ENCODE measurements at regions not wholly inside any gene's neighbourhood (a gene's known extent, or its start where the extent isn't known, plus 50 kb on each side); places are given as distances from the start of the nearest gene placed in this dataset.
A peak's percentile ranks its signal among the peaks of the same experiment; 100 is the strongest.

- no peak for TF ChIP-seq CTCF (IDR thresholded peaks at IDR 0.05; ENCODE audit: poor library complexity)
- H3K9me3 ChIP-seq (ENCODE audit: low read depth) = no peaks in the 10 kb centered on the region
- WGBS (ENCODE audit: low lambda C conversion rate, missing lambda C conversion rate) = 72% methylated on average over 4 of the region's 4 CpGs
These were observed 247.7 kb downstream of the ICOS start for GRCh38 chr2:204184226-204184625.

GRCh38 chr2:204187229-204188083 is 250.9 kb downstream of the ICOS start:
- Histone ChIP-seq H3K36me3 (replicated peaks; ENCODE audit: insufficient read depth, low read depth) (no peaks in the 10 kb centered on the region), H3K9me2 (replicated peaks; ENCODE audit: insufficient read depth) (no peaks in the 10 kb centered on the region), H3K79me2 (no peaks in the 10 kb centered on the region), H3K9me3 (ENCODE audit: low read depth) (no peaks in the 10 kb centered on the region), H3K27me3 (no peaks in the 10 kb centered on the region), H2AFZ (no peak overlapping the region), H3K27ac (peak overlapping the region; percentile 45), H3K4me1 (ENCODE audit: insufficient read depth) (peaks cover 8% of the 10 kb centered on the region), H3K4me2 (no peak overlapping the region), H3K4me3 (no peak overlapping the region), H4K20me1 (ENCODE audit: insufficient read depth, poor library complexity, severe bottlenecking) (no peaks in the 10 kb centered on the region)
- DNase-seq (ENCODE audit: low spot score) = peak; percentile 54
- WGBS (ENCODE audit: low lambda C conversion rate, missing lambda C conversion rate) = 75% methylated on average over 4 of the region's 4 CpGs
- TF ChIP-seq EZH2phosphoT487 (IDR thresholded peaks at IDR 0.05; ENCODE audit: low read depth, severe bottlenecking, unreplicated experiment) (no peak), CTCF (IDR thresholded peaks at IDR 0.05; ENCODE audit: poor library complexity) (no peak), EZH2 (IDR thresholded peaks at IDR 0.05; ENCODE audit: borderline replicate concordance) (no peak)

More at GRCh38 chr2:204184226-204184625, 247.7 kb downstream of the ICOS start:
- no peaks in the 10 kb centered on the region for H3K27me3 ChIP-seq
- no peak overlapping the region for H2AFZ ChIP-seq
- no peak for DNase-seq (ENCODE audit: low spot score)
- no peak overlapping the region for H3K4me2 ChIP-seq
- no peaks in the 10 kb centered on the region for H3K4me1 ChIP-seq (ENCODE audit: insufficient read depth)
- H3K36me3 ChIP-seq (replicated peaks; ENCODE audit: insufficient read depth, low read depth) = no peaks in the 10 kb centered on the region
- no peaks in the 10 kb centered on the region for H3K9me2 ChIP-seq (replicated peaks; ENCODE audit: insufficient read depth)
- H3K79me2 ChIP-seq = no peaks in the 10 kb centered on the region
- H3K4me3 ChIP-seq = no peak overlapping the region
- no peaks in the 10 kb centered on the region for H4K20me1 ChIP-seq (ENCODE audit: insufficient read depth, poor library complexity, severe bottlenecking)
- H3K27ac ChIP-seq = no peak overlapping the region

- DNase-seq (ENCODE audit: low spot score) = no peak
- no peaks in the 10 kb centered on the region for H4K20me1 ChIP-seq (ENCODE audit: insufficient read depth, poor library complexity, severe bottlenecking)
- TF ChIP-seq CTCF (IDR thresholded peaks at IDR 0.05; ENCODE audit: poor library complexity) (no peak), EZH2 (IDR thresholded peaks at IDR 0.05; ENCODE audit: borderline replicate concordance) (no peak), EZH2phosphoT487 (IDR thresholded peaks at IDR 0.05; ENCODE audit: low read depth, severe bottlenecking, unreplicated experiment) (no peak)
- no peaks in the 10 kb centered on the region for H3K27me3 ChIP-seq
- no peak overlapping the region for H3K27ac ChIP-seq
- no peak overlapping the region for H3K4me3 ChIP-seq
- no peaks in the 10 kb centered on the region for H3K9me3 ChIP-seq (ENCODE audit: low read depth)
- no peak overlapping the region for H3K4me2 ChIP-seq
- H3K9me2 ChIP-seq (replicated peaks; ENCODE audit: insufficient read depth) = no peaks in the 10 kb centered on the region
- no peak overlapping the region for H2AFZ ChIP-seq
- H3K4me1 ChIP-seq (ENCODE audit: insufficient read depth) = peaks cover 8% of the 10 kb centered on the region
- no peaks in the 10 kb centered on the region for H3K79me2 ChIP-seq
- H3K36me3 ChIP-seq (replicated peaks; ENCODE audit: insufficient read depth, low read depth) = no peaks in the 10 kb centered on the region
These were observed 255.0 kb downstream of the ICOS start for GRCh38 chr2:204191574-204191973.
